GM10248 (cell line): ENCODE measurements at regions not wholly inside any gene's neighbourhood (a gene's known extent, or its start where the extent isn't known, plus 50 kb on each side); places are given as distances from the start of the nearest gene placed in this dataset.

ENCODE experiments used
- CTCF ChIA-PET: fragments of 300-600 bp; sonication (Branson Sonifier 250); formaldehyde crosslinking; extraction: SDS; loops from one replicate; lab custom pipeline; 2021; ENCODE audit warnings: antibody characterized with exemption; lab: Yijun Ruan, JAX
- POLR2A ChIA-PET: fragments of 350-650 bp; sonication (Branson Sonifier 250); formaldehyde crosslinking; extraction: SDS; loops from one replicate; lab custom pipeline; 2020; ENCODE audit warnings: antibody characterized with exemption; lab: Yijun Ruan, JAX
- DNase-seq: peaks from one replicate; pipeline ENCODE4 v3.0.0; 2012; ENCODE audit errors: extremely low spot score
- TF ChIP-seq, protein P1 (sequence below): IDR thresholded peaks from 2 replicates; pipeline ENCODE4 v1.5.1; 2012; ENCODE audit warnings: mild to moderate bottlenecking, low read depth; ENCODE audit errors: extremely low read depth, missing control alignments, control extremely low read depth

DNA sequence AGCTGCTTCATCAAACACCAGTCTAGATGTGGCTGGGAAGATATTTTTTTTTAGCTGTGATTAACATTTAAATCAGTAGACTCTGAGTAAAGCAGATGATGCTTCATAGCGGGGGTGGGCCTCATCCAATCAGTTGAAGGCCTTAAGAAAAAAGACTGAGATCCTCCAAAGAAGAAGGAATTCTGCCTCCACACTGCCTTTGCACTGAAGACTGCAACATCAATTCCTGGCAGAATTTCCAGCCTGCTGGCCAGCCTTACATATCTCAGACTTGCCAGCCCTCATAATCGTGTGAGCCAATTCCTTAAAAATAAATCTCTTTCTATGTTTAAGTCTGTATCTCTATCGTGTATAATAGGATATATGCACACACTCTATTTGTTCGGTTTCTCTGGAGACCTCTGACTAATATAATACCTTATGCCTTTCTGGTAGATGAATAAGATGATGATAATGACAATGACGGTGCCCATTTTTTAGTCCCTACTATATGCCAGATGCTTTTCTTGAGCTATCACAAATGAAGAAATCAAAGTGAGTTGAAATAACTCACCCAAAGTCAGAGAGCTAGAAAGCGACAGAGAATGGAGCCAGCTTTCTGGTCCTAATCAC, 66.1 kb upstream of the SOD3 start:
- no peak for DNase-seq
- CTCF ChIA-PET = interaction anchor here (1.1 kb wide), 1 partner anchor 9 kb away, joined by 4 read pairs; no protein-coding TSS in a partner anchor
- POLR2A ChIA-PET = no interaction called here
- TF ChIP-seq, protein P1, sequence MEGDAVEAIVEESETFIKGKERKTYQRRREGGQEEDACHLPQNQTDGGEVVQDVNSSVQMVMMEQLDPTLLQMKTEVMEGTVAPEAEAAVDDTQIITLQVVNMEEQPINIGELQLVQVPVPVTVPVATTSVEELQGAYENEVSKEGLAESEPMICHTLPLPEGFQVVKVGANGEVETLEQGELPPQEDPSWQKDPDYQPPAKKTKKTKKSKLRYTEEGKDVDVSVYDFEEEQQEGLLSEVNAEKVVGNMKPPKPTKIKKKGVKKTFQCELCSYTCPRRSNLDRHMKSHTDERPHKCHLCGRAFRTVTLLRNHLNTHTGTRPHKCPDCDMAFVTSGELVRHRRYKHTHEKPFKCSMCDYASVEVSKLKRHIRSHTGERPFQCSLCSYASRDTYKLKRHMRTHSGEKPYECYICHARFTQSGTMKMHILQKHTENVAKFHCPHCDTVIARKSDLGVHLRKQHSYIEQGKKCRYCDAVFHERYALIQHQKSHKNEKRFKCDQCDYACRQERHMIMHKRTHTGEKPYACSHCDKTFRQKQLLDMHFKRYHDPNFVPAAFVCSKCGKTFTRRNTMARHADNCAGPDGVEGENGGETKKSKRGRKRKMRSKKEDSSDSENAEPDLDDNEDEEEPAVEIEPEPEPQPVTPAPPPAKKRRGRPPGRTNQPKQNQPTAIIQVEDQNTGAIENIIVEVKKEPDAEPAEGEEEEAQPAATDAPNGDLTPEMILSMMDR = no peak

DNA sequence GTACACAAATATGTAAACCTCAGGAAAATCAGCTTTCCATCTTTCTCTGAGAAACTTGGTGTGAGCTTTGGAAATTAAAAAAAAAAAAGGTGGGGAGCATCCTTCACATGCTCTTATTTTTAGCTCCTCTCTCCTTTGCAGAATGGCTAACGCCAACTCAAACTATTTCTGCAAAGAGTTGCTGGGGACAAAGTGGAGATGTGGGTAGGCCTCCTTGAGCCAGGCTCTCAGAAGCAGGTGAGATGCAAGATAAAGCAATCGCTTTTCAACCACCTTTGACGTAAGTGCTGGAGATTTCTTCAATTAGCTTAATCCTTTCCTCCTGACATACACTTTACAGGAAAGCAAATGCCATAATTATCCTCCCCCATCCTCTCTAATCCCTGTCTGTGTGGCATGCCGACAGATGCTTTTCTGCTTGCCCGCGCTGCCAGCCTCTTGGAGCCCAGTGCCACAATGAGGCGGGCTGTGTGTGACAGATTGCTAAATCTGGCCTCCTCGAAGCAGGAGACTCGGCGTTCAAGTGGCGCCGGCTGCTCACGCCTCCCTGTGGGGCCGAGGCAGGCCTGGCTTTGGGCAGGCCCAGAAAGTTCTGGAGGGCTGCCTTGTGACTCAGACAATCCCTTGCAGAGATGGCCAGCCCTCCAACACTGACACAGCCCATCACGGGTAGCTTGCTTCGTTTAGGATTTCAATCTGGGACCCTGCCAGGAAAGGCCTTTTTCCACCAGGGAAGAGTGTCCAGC, 64.9 kb upstream of the SOD3 start:
- ChIA-PET CTCF (interaction anchor here (1.1 kb wide), 1 partner anchor 8 kb away, joined by 4 read pairs; no protein-coding TSS in a partner anchor), POLR2A (no interaction called here)
- TF ChIP-seq, protein P1 = no peak
- DNase-seq = no peak

DNA sequence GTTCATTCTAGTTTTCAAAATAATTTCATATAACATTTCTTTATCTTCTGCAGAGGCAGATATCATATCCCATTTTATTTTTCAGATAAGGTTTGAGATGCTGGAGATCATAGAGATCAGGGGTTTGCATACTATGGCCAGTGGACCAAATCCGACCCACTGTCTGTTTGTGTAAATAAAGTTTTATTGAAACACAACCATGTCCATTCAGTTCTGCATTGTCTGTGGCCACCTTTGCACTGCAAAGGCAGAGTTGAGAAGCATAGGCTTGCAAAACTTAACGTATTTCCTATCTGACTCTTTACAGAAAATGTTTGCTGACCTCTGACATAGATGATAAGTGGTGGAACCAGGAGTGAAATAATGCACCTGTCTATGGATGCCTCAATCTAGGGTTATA, 63.9 kb upstream of the SOD3 start:
- ChIA-PET CTCF (no interaction called here), POLR2A (no interaction called here)
- no peak for DNase-seq
- TF ChIP-seq, protein P1 = no peak

DNA sequence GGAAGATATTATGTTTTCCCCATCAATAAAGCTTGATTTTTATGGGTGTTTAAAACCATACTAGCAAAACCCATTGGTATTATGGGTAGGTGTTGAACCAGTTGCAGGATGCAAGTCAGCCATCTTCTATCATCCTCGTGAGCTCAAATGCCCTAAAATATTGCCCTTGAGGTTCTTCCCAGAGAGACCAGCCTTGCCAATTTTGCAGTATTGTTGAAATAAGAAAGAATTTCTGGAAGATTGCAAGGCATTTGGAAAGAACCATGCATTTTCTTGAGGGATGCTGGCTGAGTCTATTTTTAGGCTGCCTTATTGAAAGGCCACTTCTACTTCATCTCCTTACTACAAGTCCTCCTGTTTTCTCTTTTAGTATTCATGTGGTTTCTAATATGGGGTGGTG, 60.9 kb upstream of the SOD3 start:
- POLR2A ChIA-PET = no interaction called here
- TF ChIP-seq, protein P1 = no peak
- DNase-seq = no peak
- CTCF ChIA-PET = interaction anchor here (0.8 to 2.1 kb wide), 3 partner anchors 8 to 47 kb away, joined by 3 to 6 read pairs (median 5); no protein-coding TSS in a partner anchor

DNA sequence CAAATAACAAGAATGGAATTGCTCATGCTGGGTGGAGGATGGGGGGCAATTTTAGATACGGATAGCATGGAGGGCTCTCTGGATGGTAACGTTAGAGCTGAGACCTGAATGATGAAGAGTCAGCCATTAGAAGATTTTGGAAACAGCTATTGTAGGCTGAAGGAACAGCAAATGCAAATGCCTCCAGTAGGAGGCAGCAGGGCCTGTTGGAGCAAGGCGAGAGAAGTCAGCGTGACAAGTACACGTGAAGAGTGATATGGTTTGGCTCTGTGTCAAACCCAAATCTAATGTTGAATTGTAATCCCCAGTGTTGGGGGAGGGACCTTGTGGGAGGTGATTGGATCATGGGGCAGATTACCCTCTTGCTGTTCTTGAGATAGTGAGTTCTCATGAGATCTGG, 59.3 kb upstream of the SOD3 start:
- POLR2A ChIA-PET = no interaction called here
- no peak for DNase-seq
- TF ChIP-seq, protein P1 = peak; percentile 7
- CTCF ChIA-PET = no interaction called here

DNA sequence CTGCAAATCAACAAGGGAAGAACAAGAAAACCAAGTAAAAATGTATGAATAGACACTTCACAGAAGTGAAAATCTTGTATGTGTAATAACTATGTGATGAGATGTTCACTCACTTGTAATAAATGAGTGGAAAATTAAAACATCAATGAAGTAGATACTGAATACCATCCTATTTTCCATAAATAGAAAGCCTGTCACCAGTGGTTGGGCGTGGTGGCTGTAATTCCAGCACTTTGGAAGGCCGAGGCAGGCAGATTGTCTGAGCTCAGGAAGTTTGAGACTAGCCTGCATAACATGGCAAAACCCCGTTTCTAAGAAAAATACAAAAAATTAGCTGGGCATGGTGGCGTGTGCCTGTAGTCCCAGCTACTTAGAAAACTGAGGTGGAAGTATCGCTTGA, 53.5 kb upstream of the SOD3 start:
- POLR2A ChIA-PET = no interaction called here
- CTCF ChIA-PET = interaction anchor here (1.4 kb wide), 1 partner anchor 8 kb away, joined by 5 read pairs; no protein-coding TSS in a partner anchor

More for the DNA sequence above, 53.5 kb upstream of the SOD3 start:
- TF ChIP-seq, protein P1 = no peak
- no peak for DNase-seq
